Right kidney (tissue), 1 donor: ENCODE measurements at regions not wholly inside any gene's neighbourhood (a gene's known extent, or its start where the extent isn't known, plus 50 kb on each side); places are given as distances from the start of the nearest gene placed in this dataset.

Experiments used
- DNase-seq: peaks from one replicate; pipeline ENCODE4 v3.0.0-alpha.2; 2016

GRCh38 chr9:134590240-134591081 is 51.1 kb upstream of the COL5A1 start:
- no peak for DNase-seq

GRCh38 chr9:134591082-134591571 is 50.5 kb upstream of the COL5A1 start:
- DNase-seq, result no peak

DNA sequence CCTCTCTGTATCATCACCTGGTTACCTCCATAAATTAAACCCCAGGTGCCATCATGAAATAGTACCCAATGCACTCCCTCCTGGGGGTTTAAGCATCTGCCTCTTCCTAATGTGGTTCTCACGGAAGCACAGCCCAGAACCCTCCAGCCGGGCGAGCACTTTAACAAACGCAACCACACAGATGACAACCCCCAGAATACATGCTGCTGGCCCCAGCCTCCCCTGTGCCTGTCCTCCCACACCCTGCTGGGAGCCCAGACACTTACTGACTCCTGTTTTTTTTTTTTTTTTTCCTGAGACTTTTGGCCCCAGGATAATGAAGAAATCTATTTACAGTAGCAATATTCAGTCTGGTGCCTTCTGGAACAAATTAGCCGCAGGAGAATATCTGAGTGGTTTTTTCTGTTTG is 50.0 kb upstream of the COL5A1 start:
- DNase-seq, result no peak
